Right lobe of liver (tissue), 6 donors: ENCODE measurements at regions not wholly inside any gene's neighbourhood (a gene's known extent, or its start where the extent isn't known, plus 50 kb on each side); places are given as distances from the start of the nearest gene placed in this dataset.

ENCODE experiments used
- ATAC-seq, 4 donors: fragments of 200-7000 bp; cut with Tn5 transposase; one replicate each; pipeline ENCODE4 v1.9.1; 2020; ENCODE audit warnings: mild to moderate bottlenecking in 4 of 4, moderate library complexity in 4 of 4
- DNase-seq, 3 donors: peaks; one replicate each; pipeline ENCODE4 v3.0.0-alpha.2; 2020
- H3K27ac ChIP-seq, 3 donors: fragments of 200-600 bp; one replicate each; pipeline ENCODE4 v1.8.0; 2022
- H3K27me3 ChIP-seq, 2 donors: fragments of 200-600 bp; one replicate each; pipeline ENCODE4 v1.8.0; 2022
- H3K36me3 ChIP-seq, 4 donors: fragments of 200-600 bp; sonication (generic) in 1 of 4; one replicate each; pipeline versions ENCODE4 v1.5.1 to v1.8.0; 2017 to 2022; ENCODE audit warnings: control low read depth in 1 of 4
- H3K4me1 ChIP-seq, 4 donors: fragments of 200-600 bp; sonication (generic) in 1 of 4; one replicate each; pipeline versions ENCODE4 v1.5.1 to v1.8.0; 2017 to 2022; ENCODE audit warnings: control low read depth in 1 of 4
- H3K4me3 ChIP-seq, 3 donors: fragments of 200-600 bp; one replicate each; pipeline ENCODE4 v1.8.0; 2022
- H3K9me3 ChIP-seq, 4 donors: fragments of 200-600 bp; sonication (generic) in 1 of 4; one replicate each; pipeline versions ENCODE4 v1.5.1 to v1.8.0; 2017 to 2022; ENCODE audit warnings: control low read depth in 1 of 4
- POLR2A ChIP-seq: fragments of 450-650 bp; IDR thresholded peaks from one replicate; pipeline ENCODE4 v1.6.1; 2017; ENCODE audit warnings: antibody characterized with exemption, mild to moderate bottlenecking
- WGBS: methylation state at CpG from one replicate; pipeline ENCODE4 v1.1.6; 2018; ENCODE audit warnings: low coverage, low lambda C conversion rate; ENCODE audit not compliant: insufficient coverage; ENCODE audit errors: missing lambda C conversion rate; 5-methylcytosine and 5-hydroxymethylcytosine counted together
- intact Hi-C, 2 donors: fragments of 100-400 bp; cut with DNase I; formaldehyde crosslinking; loops; one replicate each; pipeline versions ENCODE4 v1.11.2 to v1.14.1; 2022
- TF ChIP-seq, protein P1 (sequence below), 4 donors: fragments of 200-600 bp in 3 of 4; fragments of 450-650 bp in 1 of 4; IDR thresholded peaks; one replicate each; pipeline versions ENCODE4 v1.5.1 to v1.8.0; 2016 to 2022; ENCODE audit warnings: antibody characterized with exemption in 4 of 4, mild to moderate bottlenecking in 2 of 4
- donor health status: DM: no; HTN: yes; CAD: no.
- donor health status: DM: no; HTN: no; CAD: no.
- donor health status: DM: no; HTN: no; CAD: no.
- donor health status: DM: no; HTN: yes; CAD: no.
- donor health status: DM: no; HTN: yes; CAD: no.

DNA sequence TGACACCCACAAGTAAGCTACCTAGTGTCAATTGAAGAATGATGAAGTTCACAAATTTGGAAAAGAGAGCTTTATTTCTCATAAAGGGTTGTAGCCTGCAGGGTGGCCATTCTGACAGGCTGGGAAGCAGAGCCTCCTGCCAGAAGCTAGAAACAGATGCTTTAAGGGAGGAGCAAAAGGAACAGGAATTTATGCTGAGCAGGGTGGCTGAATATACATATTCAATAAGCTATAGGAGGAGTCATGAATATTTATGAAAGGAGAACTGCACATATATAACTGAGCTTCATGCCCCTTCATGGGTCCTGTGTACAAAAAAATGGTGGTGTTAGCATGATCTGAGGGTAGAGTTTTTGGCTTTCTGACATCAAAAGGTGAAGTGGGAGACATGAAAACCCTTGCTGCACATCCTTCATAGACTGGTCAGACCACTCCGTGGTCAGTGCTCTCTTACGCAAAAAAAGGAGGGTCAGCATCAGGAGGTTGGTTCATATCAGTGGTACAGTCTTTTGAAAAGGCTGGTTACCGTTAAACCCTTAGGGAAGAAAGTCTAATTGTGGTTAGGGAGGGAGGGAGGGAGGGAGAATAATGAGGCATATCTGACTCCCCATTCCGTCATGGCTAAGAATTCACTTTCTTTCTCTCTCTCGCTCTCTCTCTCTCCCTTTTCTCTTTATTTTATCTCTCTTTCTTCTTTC is 121.4 kb downstream of the LUZP4 start:
- Histone ChIP-seq H3K27ac (no peak overlapping the region), H3K36me3 (no peaks in the 10 kb centered on the region), H3K4me1 (no peaks in the 10 kb centered on the region), H3K9me3 (no peaks in the 10 kb centered on the region), H3K4me3 (no peak overlapping the region), H3K27me3 (no peaks in the 10 kb centered on the region)
- ATAC-seq (no peak), DNase-seq (no peak)
- 71% methylated on average over 5 of the region's 5 CpGs for WGBS
- TF ChIP-seq, protein P1, sequence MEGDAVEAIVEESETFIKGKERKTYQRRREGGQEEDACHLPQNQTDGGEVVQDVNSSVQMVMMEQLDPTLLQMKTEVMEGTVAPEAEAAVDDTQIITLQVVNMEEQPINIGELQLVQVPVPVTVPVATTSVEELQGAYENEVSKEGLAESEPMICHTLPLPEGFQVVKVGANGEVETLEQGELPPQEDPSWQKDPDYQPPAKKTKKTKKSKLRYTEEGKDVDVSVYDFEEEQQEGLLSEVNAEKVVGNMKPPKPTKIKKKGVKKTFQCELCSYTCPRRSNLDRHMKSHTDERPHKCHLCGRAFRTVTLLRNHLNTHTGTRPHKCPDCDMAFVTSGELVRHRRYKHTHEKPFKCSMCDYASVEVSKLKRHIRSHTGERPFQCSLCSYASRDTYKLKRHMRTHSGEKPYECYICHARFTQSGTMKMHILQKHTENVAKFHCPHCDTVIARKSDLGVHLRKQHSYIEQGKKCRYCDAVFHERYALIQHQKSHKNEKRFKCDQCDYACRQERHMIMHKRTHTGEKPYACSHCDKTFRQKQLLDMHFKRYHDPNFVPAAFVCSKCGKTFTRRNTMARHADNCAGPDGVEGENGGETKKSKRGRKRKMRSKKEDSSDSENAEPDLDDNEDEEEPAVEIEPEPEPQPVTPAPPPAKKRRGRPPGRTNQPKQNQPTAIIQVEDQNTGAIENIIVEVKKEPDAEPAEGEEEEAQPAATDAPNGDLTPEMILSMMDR (IDR thresholded peaks at IDR 0.05), result no peak
- no peak for TF ChIP-seq POLR2A
- intact Hi-C loops, result no loop called here

DNA sequence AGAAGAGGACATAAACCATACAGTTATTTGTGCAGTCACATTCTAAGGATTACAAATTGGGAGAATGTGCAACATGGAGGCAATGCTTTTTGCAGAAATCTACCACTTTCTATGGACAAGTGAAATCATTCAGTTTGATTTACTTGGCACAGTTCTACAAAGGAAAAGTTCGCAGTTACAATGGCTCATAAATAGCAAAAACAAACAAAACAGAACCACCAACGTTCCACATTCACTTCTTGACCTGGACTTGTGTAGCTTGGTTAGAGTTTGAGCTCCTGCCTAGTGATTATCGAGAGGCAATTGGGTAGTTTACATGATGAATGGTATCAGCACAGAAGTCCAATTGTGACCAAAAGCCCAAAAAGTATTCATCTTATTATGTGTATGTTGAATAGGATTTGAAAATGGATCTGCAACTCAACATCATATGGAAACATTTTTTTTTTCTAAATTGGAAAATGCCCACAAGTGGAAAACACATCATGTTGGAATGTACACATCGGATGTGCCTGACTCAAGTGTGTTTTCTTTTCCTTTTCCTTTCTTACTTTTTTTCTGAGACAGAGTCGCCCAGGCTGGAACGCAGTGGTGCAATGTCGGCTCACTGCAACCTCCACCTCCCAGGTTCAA is 123.8 kb downstream of the LUZP4 start:
- 57% methylated on average over 7 of the region's 7 CpGs for WGBS
- DNase-seq, result no peak
- Histone ChIP-seq H3K4me1 (no peaks in the 10 kb centered on the region), H3K9me3 (no peaks in the 10 kb centered on the region), H3K36me3 (no peaks in the 10 kb centered on the region), H3K27ac (no peak overlapping the region), H3K27me3 (no peaks in the 10 kb centered on the region), H3K4me3 (no peak overlapping the region)
- TF ChIP-seq, protein P1 (IDR thresholded peaks at IDR 0.05), result no peak
- no peak for TF ChIP-seq POLR2A
- intact Hi-C loops, result no loop called here
- no peak for ATAC-seq

DNA sequence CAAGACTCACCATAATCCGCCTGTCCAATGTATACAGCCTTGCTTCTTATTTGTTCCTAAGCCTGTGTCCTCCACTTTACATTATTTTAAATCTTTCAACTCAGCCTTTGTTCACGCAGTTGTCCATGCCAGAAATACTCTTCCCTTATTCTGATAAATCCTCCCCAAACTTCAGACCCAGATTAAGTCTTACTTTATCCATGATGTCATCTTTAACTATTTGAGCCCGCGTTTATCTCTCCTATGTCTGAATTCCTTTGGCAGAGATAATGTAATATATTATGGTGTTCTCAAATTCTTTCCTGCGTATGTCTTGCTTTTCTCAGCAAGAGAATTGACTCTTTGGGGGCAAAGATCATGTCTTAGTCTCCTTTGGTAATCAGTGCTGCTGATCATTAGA is 129.6 kb downstream of the LUZP4 start:
- WGBS, result 62% methylated on average over 5 of the region's 5 CpGs
- intact Hi-C loops, result no loop called here

DNA sequence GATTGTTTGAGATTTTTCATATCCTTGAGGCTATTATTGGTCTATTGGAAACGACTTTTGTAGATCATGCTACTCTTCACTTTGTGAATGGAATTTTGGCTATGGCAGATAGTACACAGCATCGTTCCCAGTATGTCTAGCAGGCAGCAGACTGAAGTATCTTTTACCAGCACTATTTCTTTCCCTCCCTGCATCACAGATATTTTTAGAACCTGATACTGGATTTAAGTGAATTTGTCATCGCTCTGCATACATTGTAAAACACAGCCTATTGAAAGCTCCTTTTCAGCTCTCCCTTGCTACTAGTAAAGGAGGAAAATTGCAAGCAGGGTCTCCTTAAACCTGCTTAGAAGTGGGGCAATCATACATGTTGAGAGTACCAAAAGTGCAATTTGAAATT is 133.6 kb downstream of the LUZP4 start:
- intact Hi-C loops, result no loop called here
- DNase-seq, result no peak
- WGBS, result 67% methylated on average over 3 of the region's 3 CpGs

More for the DNA sequence above, 129.6 kb downstream of the LUZP4 start:
- Histone ChIP-seq H3K27ac (no peak overlapping the region), H3K9me3 (no peaks in the 10 kb centered on the region), H3K27me3 (no peaks in the 10 kb centered on the region), H3K4me3 (no peak overlapping the region), H3K4me1 (no peaks in the 10 kb centered on the region), H3K36me3 (no peaks in the 10 kb centered on the region)
- DNase-seq (no peak), ATAC-seq (no peak)
- no peak for TF ChIP-seq POLR2A
- TF ChIP-seq, protein P1 (IDR thresholded peaks at IDR 0.05), result no peak

More for the DNA sequence above, 133.6 kb downstream of the LUZP4 start:
- Histone ChIP-seq H3K27ac (no peak overlapping the region), H3K9me3 (no peaks in the 10 kb centered on the region), H3K36me3 (no peaks in the 10 kb centered on the region), H3K4me3 (no peak overlapping the region), H3K27me3 (no peaks in the 10 kb centered on the region), H3K4me1 (no peaks in the 10 kb centered on the region)
- ATAC-seq, result no peak
- TF ChIP-seq, protein P1 (IDR thresholded peaks at IDR 0.05), result no peak
- no peak for TF ChIP-seq POLR2A
